Heart left ventricle (tissue), 16 donors: ENCODE measurements at regions not wholly inside any gene's neighbourhood (a gene's known extent, or its start where the extent isn't known, plus 50 kb on each side); places are given as distances from the start of the nearest gene placed in this dataset.

Experiments used
- ATAC-seq, 4 donors: fragments of 200-7000 bp; cut with Tn5 transposase; one replicate each; pipeline ENCODE4 v1.9.1; 2020 to 2022; ENCODE audit warnings: moderate library complexity in 4 of 4, mild to moderate bottlenecking in 3 of 4, moderate number of reproducible peaks in 1 of 4
- DNase-seq, 5 donors: peaks; one replicate each; pipeline ENCODE4 v3.0.0-alpha.2; 2020
- H3K27ac ChIP-seq, 12 donors: fragments of 200-600 bp; sonication (generic) in 4 of 12; one replicate each; pipeline versions ENCODE4 v1.5.0 to v1.8.0; 2016 to 2022; ENCODE audit warnings: mild to moderate bottlenecking in 2 of 12
- H3K27me3 ChIP-seq, 9 donors: fragments of 200-600 bp; sonication (generic) in 2 of 9; one replicate each; pipeline versions ENCODE4 v1.5.1 to v1.8.0; 2016 to 2022; ENCODE audit warnings: mild to moderate bottlenecking in 3 of 9
- H3K36me3 ChIP-seq, 9 donors: fragments of 200-600 bp; sonication (generic) in 2 of 9; one replicate each; pipeline versions ENCODE4 v1.5.0 to v1.8.0; 2018 to 2022; ENCODE audit warnings: mild to moderate bottlenecking in 2 of 9
- H3K4me1 ChIP-seq, 12 donors: fragments of 200-600 bp; sonication (generic) in 4 of 12; one replicate each; pipeline versions ENCODE4 v1.5.0 to v1.8.0; 2016 to 2022; ENCODE audit warnings: mild to moderate bottlenecking in 3 of 12
- H3K4me3 ChIP-seq, 12 donors: fragments of 200-600 bp; sonication (generic) in 4 of 12; one replicate each; pipeline versions ENCODE4 v1.5.0 to v1.8.0; 2017 to 2022; ENCODE audit warnings: mild to moderate bottlenecking in 9 of 12, moderate library complexity in 4 of 12
- H3K9me3 ChIP-seq, 12 donors: fragments of 200-600 bp; sonication (generic) in 4 of 12; one replicate each; pipeline versions ENCODE4 v1.5.0 to v1.8.0; 2016 to 2022; ENCODE audit warnings: mild to moderate bottlenecking in 1 of 12
- CTCF ChIP-seq, 12 donors: fragments of 200-600 bp; sonication (generic) in 4 of 12; IDR thresholded peaks; one replicate each; pipeline versions ENCODE4 v1.5.0 to v1.8.0; 2018 to 2022; ENCODE audit warnings: antibody characterized with exemption in 12 of 12, mild to moderate bottlenecking in 5 of 12
- POLR2A ChIP-seq, 2 donors: fragments of 450-650 bp; IDR thresholded peaks; one replicate each; pipeline ENCODE4 v1.6.1; 2017; ENCODE audit warnings: antibody characterized with exemption in 2 of 2, mild to moderate bottlenecking in 2 of 2, moderate library complexity in 2 of 2
- WGBS, 4 donors: extraction: QIAGEN DNeasy Blood & Tissue Kit in 2 of 4; methylation state at CpG; one replicate each; pipeline versions ENCODE4 v1.1.5 to v1.1.7; 2013 to 2018; 5-methylcytosine and 5-hydroxymethylcytosine counted together
- intact Hi-C, 10 donors: fragments of 100-400 bp; cut with DNase I; formaldehyde crosslinking; loops; one replicate each; pipeline versions ENCODE4 v1.11.1 to v1.14.2; 2022
- donor health status: ischemic (EF 13 %, LVEDD 7.1; RV severe dilation, severe dysfunction).
- donor health status: healthy with polysubstance abuse.
- donor health status: DM: no; HTN: yes; CAD: no.
- donor health status: DM: no; HTN: no; CAD: no.
- donor health status: ischemic (EF 25% LVEDD 6.9; RV normal size, moderate dysfunction).
- donor health status: ischemic (EF 25% LVEDD 5.7; RV mildly dilated, moderate dysfunction).
- donor health status: healthy.
- donor health status: DM: yes; HTN: yes; CAD: no.
- donor health status: ischemic (EF 35%, LVEDD 5.7; RV mildly dilated, moderate dysfunction).
- donor health status: nonischemic (EF 11% LVEDD 7.7; RV severe dilation, severe dysfunction).
- donor health status: DM: yes; HTN: yes; CAD: no.
- donor health status: PGD.
- donor health status: ischemic (EF 29% LVEDD 5.4; RV normal size, mild dysfunction).
- donor health status: nonischemic (EF 23%, LVEDD 6.1; RV moderate dilation, normal function).

GRCh38 chr20:57786304-57786932 is 76.6 kb upstream of the PMEPA1 start:
- DNase-seq (no peak), ATAC-seq (no peak)
- Histone ChIP-seq H3K4me1 (no peaks in the 10 kb centered on the region), H3K27me3 (no peaks in the 10 kb centered on the region), H3K27ac (no peak overlapping the region), H3K4me3 (no peak overlapping the region), H3K9me3 (no peaks in the 10 kb centered on the region), H3K36me3 (no peaks in the 10 kb centered on the region)
- intact Hi-C loops: no loop called here
- WGBS, 4 donors: 92 to 94% (median 93%) methylated on average over 14 of the region's 14 CpGs
- no peak for TF ChIP-seq CTCF (IDR thresholded peaks at IDR 0.05)
- no peak for TF ChIP-seq POLR2A (IDR thresholded peaks at IDR 0.05)

GRCh38 chr20:57785720-57786119 is 75.9 kb upstream of the PMEPA1 start:
- TF ChIP-seq CTCF (IDR thresholded peaks at IDR 0.05) (no peak), POLR2A (IDR thresholded peaks at IDR 0.05) (no peak)
- Histone ChIP-seq H3K27ac (no peak overlapping the region), H3K9me3 (no peaks in the 10 kb centered on the region), H3K4me3 (no peak overlapping the region), H3K36me3 (no peaks in the 10 kb centered on the region), H3K4me1 (no peaks in the 10 kb centered on the region), H3K27me3 (no peaks in the 10 kb centered on the region)
- 80 to 88% (median 81%) methylated on average over 2 to 6 of the region's 6 CpGs for WGBS, 4 donors
- ATAC-seq: no peak
- intact Hi-C loops: no loop called here
- no peak for DNase-seq

- Histone ChIP-seq H3K27me3 (no peaks in the 10 kb centered on the region), H3K4me1 (no peaks in the 10 kb centered on the region), H3K9me3 (no peaks in the 10 kb centered on the region), H3K4me3 (no peak overlapping the region), H3K36me3 (no peaks in the 10 kb centered on the region), H3K27ac (no peak overlapping the region)
- WGBS, 4 donors: 75 to 92% (median 91%) methylated on average over 4 of the region's 4 CpGs
- DNase-seq: no peak
- intact Hi-C loops: no loop called here
- ATAC-seq: no peak
- TF ChIP-seq CTCF (IDR thresholded peaks at IDR 0.05): no peak
- no peak for TF ChIP-seq POLR2A (IDR thresholded peaks at IDR 0.05)
Observed at GRCh38 chr20:57785061-57785460, 75.2 kb upstream of the PMEPA1 start.

- no peak overlapping the region for H3K4me3 ChIP-seq
- no peaks in the 10 kb centered on the region for H3K36me3 ChIP-seq
- H3K9me3 ChIP-seq: no peaks in the 10 kb centered on the region
- intact Hi-C loops: no loop called here
- DNase-seq: no peak
- H3K27me3 ChIP-seq: no peaks in the 10 kb centered on the region
- ATAC-seq: no peak
- no peak overlapping the region for H3K27ac ChIP-seq
- no peaks in the 10 kb centered on the region for H3K4me1 ChIP-seq
- WGBS, 4 donors: 95 to 98% (median 96%) methylated on average over 10 of the region's 10 CpGs
- TF ChIP-seq POLR2A (IDR thresholded peaks at IDR 0.05) (no peak), CTCF (IDR thresholded peaks at IDR 0.05) (no peak)
Observed at GRCh38 chr20:57783956-57784837, 74.4 kb upstream of the PMEPA1 start.
